GM23338 (cell line): ENCODE measurements at regions not wholly inside any gene's neighbourhood (a gene's known extent, or its start where the extent isn't known, plus 50 kb on each side); places are given as distances from the start of the nearest gene placed in this dataset.

Source experiments
- ATAC-seq: fragments of 200-7000 bp; cut with Tn5 transposase; 3 replicates; pipeline ENCODE4 v1.9.1; 2020
- DNase-seq: peaks from one replicate; pipeline ENCODE4 v3.0.0-alpha.2; 2015; ENCODE audit warnings: low spot score
- H2AFZ ChIP-seq: fragments of 200-600 bp; sonication (generic); 2 replicates; pipeline ENCODE4 v1.8.0; 2016; ENCODE audit warnings: antibody characterized with exemption, mild to moderate bottlenecking, moderate library complexity
- H3F3A ChIP-seq: fragments of 200-600 bp; sonication (generic); replicated peaks from 2 replicates; pipeline ENCODE4 v1.8.0; 2017; ENCODE audit warnings: antibody characterized with exemption, mixed run types, low read depth
- H3K27ac ChIP-seq: fragments of 200-600 bp; sonication (generic); 2 replicates; pipeline ENCODE4 v1.6.1; 2016; ENCODE audit warnings: low read depth
- H3K27me3 ChIP-seq: fragments of 200-600 bp; sonication (generic); 2 replicates; pipeline ENCODE4 v1.8.0; 2016; ENCODE audit warnings: mild to moderate bottlenecking, mixed run types, moderate library complexity; ENCODE audit not compliant: insufficient read depth
- H3K36me3 ChIP-seq: fragments of 200-600 bp; sonication (generic); 2 replicates; pipeline ENCODE4 v1.8.0; 2016; ENCODE audit warnings: mild to moderate bottlenecking; ENCODE audit not compliant: insufficient read depth
- H3K4me1 ChIP-seq: fragments of 200-600 bp; sonication (generic); 2 replicates; pipeline ENCODE4 v1.8.0; 2016; ENCODE audit warnings: mild to moderate bottlenecking, moderate library complexity; ENCODE audit not compliant: insufficient read depth
- H3K4me2 ChIP-seq: fragments of 200-600 bp; sonication (generic); 2 replicates; pipeline ENCODE4 v1.7.1; 2017; ENCODE audit warnings: mixed run types
- H3K4me3 ChIP-seq: fragments of 200-600 bp; sonication (generic); 2 replicates; pipeline ENCODE4 v1.6.1; 2016; ENCODE audit warnings: mixed run types
- H3K79me2 ChIP-seq: fragments of 200-600 bp; sonication (generic); replicated peaks from 2 replicates; pipeline ENCODE4 v1.8.0; 2017; ENCODE audit warnings: mild to moderate bottlenecking; ENCODE audit not compliant: insufficient read depth
- H3K9me2 ChIP-seq: fragments of 200-600 bp; sonication (generic); 2 replicates; pipeline ENCODE4 v1.8.0; 2017; ENCODE audit not compliant: insufficient read depth
- H4K20me1 ChIP-seq: fragments of 200-600 bp; sonication (generic); replicated peaks from 2 replicates; pipeline ENCODE4 v1.8.0; 2017; ENCODE audit warnings: mild to moderate bottlenecking; ENCODE audit not compliant: insufficient read depth
- H3K27ac Mint-ChIP-seq: 2 replicates; pipeline ENCODE4 v1.8.0; 2020; ENCODE audit warnings: inconsistent platforms, mild to moderate bottlenecking, moderate library complexity, mixed read lengths
- H3K27me3 Mint-ChIP-seq: 3 replicates; pipeline ENCODE4 v1.8.0; 2022; ENCODE audit warnings: low read depth, mild to moderate bottlenecking, moderate library complexity, mixed read lengths, inconsistent platforms; ENCODE audit not compliant: insufficient read depth, poor library complexity
- H3K36me3 Mint-ChIP-seq: 3 replicates; pipeline ENCODE4 v1.8.0; 2021; ENCODE audit warnings: low read depth, mild to moderate bottlenecking, inconsistent platforms, moderate library complexity, mixed read lengths
- H3K4me1 Mint-ChIP-seq: 3 replicates; pipeline ENCODE4 v1.8.0; 2020; ENCODE audit warnings: mild to moderate bottlenecking, inconsistent platforms, mixed read lengths
- H3K4me3 Mint-ChIP-seq: 3 replicates; pipeline ENCODE4 v1.8.0; 2021; ENCODE audit warnings: moderate library complexity, mild to moderate bottlenecking, inconsistent platforms, mixed read lengths
- H3K9me3 Mint-ChIP-seq: 3 replicates; pipeline ENCODE4 v1.8.0; 2020; ENCODE audit warnings: moderate library complexity, mild to moderate bottlenecking, inconsistent platforms, mixed read lengths
- CREB1 ChIP-seq: fragments of 250-450 bp; sonication (Bioruptor Pico); IDR thresholded peaks from 2 replicates; pipeline ENCODE4 v1.5.0; 2020; ENCODE audit warnings: low read depth, mild to moderate bottlenecking, moderate library complexity
- CTCF ChIP-seq, 2 experiments: fragments of 200-600 bp in 1 of 2; sonication (generic) in 1 of 2; conservative IDR thresholded peaks; 2 replicates each; pipeline versions ENCODE4 v1.5.1 to v1.6.1; 2016 to 2017; ENCODE audit warnings: antibody characterized with exemption in 2 of 2, low read depth in 2 of 2, mild to moderate bottlenecking in 2 of 2, moderate library complexity in 1 of 2
- EZH2 ChIP-seq: fragments of 200-600 bp; sonication (generic); IDR thresholded peaks from one replicate; pipeline ENCODE4 v1.8.0; 2017; ENCODE audit warnings: antibody characterized with exemption, mild to moderate bottlenecking, low read depth; ENCODE audit not compliant: unreplicated experiment
- EZH2phosphoT487 ChIP-seq: fragments of 200-600 bp; sonication (generic); IDR thresholded peaks from one replicate; pipeline ENCODE4 v1.8.1; 2018; ENCODE audit warnings: antibody characterized with exemption; ENCODE audit not compliant: unreplicated experiment
- JUNB ChIP-seq: IDR thresholded peaks from one replicate; pipeline ENCODE4 v1.6.1; 2016; ENCODE audit warnings: antibody characterized with exemption; ENCODE audit not compliant: unreplicated experiment
- NANOG ChIP-seq: IDR thresholded peaks from 2 replicates; pipeline ENCODE4 v1.6.1; 2016; ENCODE audit warnings: antibody characterized with exemption, borderline replicate concordance
- ZNF462 ChIP-seq: fragments of 250-450 bp; sonication (Bioruptor Pico); IDR thresholded peaks from 2 replicates; pipeline ENCODE4 v1.5.0; 2020; ENCODE audit warnings: mild to moderate bottlenecking, moderate library complexity
- TF ChIP-seq, protein P1 (sequence below): IDR thresholded peaks from one replicate; pipeline ENCODE4 v1.6.1; 2018; ENCODE audit warnings: antibody characterized with exemption; ENCODE audit not compliant: unreplicated experiment

DNA sequence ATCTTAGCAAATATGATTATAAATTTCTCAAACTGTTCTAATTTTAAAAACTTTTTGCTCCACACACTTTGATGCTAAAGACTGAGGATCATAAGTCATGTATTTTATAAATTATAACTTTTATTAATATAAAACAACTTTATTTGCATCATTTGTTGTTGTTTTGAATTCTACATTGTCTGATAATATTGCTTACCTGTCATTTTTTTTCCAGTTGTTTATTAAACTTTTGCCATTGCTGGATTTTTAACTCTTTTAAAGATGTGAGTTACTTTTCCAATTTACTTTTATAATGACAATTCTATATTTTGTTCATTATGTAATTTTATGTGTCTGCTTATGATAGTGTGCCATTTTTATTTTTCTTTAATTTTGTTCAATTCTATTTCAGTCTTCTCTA is 2071.2 kb upstream of the C9orf72 start:
- no peaks in the 10 kb centered on the region for H4K20me1 ChIP-seq
- H3K4me1 ChIP-seq, result no peaks in the 10 kb centered on the region
- no peaks in the 10 kb centered on the region for H3K79me2 ChIP-seq
- no peaks in the 10 kb centered on the region for H3F3A ChIP-seq
- H2AFZ ChIP-seq, result no peak overlapping the region
- no peak for ATAC-seq
- H3K9me2 ChIP-seq, result no peaks in the 10 kb centered on the region
- H3K4me3 ChIP-seq, result no peak overlapping the region
- H3K36me3 ChIP-seq, result no peaks in the 10 kb centered on the region
- H3K27ac ChIP-seq, result no peak overlapping the region
- H3K4me3 Mint-ChIP-seq, result no peak overlapping the region
- no peaks in the 10 kb centered on the region for H3K36me3 Mint-ChIP-seq
- H3K4me2 ChIP-seq, result no peak overlapping the region
- H3K27me3 Mint-ChIP-seq, result no peaks in the 10 kb centered on the region
- H3K9me3 Mint-ChIP-seq, result no peaks in the 10 kb centered on the region
- H3K27ac Mint-ChIP-seq, result no peak overlapping the region
- no peaks in the 10 kb centered on the region for H3K27me3 ChIP-seq
- no peaks in the 10 kb centered on the region for H3K4me1 Mint-ChIP-seq
- TF ChIP-seq EZH2phosphoT487 (no peak), EZH2 (no peak), NANOG (no peak), JUNB (no peak), CTCF (conservative IDR thresholded peaks at IDR 0.05; ENCODE audit: low read depth in 2 of 2) (no peak), ZNF462 (CRISPR knock-in tag) (no peak), CREB1 (CRISPR knock-in tag) (no peak)
- TF ChIP-seq, protein P1, sequence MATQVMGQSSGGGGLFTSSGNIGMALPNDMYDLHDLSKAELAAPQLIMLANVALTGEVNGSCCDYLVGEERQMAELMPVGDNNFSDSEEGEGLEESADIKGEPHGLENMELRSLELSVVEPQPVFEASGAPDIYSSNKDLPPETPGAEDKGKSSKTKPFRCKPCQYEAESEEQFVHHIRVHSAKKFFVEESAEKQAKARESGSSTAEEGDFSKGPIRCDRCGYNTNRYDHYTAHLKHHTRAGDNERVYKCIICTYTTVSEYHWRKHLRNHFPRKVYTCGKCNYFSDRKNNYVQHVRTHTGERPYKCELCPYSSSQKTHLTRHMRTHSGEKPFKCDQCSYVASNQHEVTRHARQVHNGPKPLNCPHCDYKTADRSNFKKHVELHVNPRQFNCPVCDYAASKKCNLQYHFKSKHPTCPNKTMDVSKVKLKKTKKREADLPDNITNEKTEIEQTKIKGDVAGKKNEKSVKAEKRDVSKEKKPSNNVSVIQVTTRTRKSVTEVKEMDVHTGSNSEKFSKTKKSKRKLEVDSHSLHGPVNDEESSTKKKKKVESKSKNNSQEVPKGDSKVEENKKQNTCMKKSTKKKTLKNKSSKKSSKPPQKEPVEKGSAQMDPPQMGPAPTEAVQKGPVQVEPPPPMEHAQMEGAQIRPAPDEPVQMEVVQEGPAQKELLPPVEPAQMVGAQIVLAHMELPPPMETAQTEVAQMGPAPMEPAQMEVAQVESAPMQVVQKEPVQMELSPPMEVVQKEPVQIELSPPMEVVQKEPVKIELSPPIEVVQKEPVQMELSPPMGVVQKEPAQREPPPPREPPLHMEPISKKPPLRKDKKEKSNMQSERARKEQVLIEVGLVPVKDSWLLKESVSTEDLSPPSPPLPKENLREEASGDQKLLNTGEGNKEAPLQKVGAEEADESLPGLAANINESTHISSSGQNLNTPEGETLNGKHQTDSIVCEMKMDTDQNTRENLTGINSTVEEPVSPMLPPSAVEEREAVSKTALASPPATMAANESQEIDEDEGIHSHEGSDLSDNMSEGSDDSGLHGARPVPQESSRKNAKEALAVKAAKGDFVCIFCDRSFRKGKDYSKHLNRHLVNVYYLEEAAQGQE, result no peak
- no peak for DNase-seq
